SW480 (cell line): ENCODE measurements at regions not wholly inside any gene's neighbourhood (a gene's known extent, or its start where the extent isn't known, plus 50 kb on each side); places are given as distances from the start of the nearest gene placed in this dataset.

Source experiments
- DNase-seq: peaks from one replicate; pipeline ENCODE4 v3.0.0-alpha.2; 2016; ENCODE audit warnings: low spot score

DNA sequence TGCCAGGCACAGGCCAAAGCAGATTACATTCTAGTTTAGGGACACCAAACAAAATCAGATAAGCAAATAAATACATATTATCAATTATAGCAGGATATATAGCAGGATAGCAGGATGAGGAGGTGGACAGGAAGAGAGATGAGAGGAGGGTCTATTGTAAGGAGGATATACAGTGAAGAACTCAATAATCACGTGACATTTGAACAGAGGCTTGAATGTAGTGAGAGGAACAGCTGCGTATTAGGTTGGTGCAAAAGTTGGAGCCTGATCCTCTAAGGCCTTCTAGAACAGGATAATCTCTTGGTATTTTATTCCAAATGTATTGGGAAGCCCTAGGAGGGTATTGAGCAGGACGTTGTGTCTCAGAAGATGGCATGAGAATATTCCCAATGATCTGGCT is 136.7 kb downstream of the CYLD start:
- DNase-seq: no peak

GRCh38 chr16:50876263-50876662 is 134.4 kb downstream of the CYLD start:
- no peak for DNase-seq

- DNase-seq: no peak
These were observed 126.7 kb downstream of the CYLD start for GRCh38 chr16:50868577-50868976.

DNA sequence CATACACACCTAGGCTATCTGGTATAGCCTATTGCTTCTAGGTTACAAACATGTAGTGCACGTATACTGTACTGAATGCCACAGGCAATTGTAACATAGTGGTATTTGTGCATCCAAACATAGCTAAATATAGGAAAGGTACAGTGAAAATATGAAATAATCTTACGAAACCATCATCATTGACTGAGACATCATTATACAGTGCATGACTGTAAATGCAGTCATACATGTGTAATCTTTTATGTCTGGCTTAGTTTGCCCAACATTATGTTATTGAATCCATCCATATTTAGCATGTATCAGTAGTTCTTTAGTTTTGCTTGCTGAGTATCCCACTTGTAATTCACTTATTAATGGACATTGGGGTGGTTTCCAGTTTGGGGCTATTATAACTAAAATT is 124.9 kb downstream of the CYLD start:
- DNase-seq: no peak

GRCh38 chr16:50864386-50864785 is 122.5 kb downstream of the CYLD start:
- DNase-seq: no peak

DNA sequence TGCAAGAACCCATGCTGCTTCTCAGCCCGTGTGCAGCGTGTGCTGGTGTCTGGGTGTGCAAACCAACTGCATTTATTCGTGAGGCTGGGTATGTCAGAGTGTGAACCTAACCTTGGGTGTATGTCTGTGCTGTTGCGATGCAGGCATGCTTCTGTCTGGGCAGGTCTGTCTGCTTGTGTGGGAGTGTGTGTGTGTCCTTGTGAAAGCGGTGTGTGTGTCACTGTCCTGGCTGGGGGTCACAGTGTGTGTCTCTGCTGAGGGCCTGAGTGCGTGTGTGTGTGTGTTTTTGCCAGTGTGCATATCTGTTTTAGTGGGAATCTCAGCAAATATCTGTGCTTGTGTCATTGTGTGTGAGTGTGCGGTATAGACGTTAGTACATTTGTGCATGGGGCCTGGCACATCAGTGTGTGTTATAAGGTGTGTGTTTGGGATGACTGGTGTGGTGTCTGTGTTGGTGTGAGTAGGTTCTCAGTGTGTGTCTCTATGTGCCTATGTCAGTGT is 121.8 kb downstream of the CYLD start:
- DNase-seq: no peak

- DNase-seq: no peak
These were observed 121.1 kb downstream of the CYLD start for GRCh38 chr16:50862818-50863643.

- DNase-seq: peak; percentile 92
These were observed 120.1 kb downstream of the CYLD start for GRCh38 chr16:50861970-50862411.

GRCh38 chr16:50861451-50861850 is 119.6 kb downstream of the CYLD start:
- DNase-seq: no peak

DNA sequence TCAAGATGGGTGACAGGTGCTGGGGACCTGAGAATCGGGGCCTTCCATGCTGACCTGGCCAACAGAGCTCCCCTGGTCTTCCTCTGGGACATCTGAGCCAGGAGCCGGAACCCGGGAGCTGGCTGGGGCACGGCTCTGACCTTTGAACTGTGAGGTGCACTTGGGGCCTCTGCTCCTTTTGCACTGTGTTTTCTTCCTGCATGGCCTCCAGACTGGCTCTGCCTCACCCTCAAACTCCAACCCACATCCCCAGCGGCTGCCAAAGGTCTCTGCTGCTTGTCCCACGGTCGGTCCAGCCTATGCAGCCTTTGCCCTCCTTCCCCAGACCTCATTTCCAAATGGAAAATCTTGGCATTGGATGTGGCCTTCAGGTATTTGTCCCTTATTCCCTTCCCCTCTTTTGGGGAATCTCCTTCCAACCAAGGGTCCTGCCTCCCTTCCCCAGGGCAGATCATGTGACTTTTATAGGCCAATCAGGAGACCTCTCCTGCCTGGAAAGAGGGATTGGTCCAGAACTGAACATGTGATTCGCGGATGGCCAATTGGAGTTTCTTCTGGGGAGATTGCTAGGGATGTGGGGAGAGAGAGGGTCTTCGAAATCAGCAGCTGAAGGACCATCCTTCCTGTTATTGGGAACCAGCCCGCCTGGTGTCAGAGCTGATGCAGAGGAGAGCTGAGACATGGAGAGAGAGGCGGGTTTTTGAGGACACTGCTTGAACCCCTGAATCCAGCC is 117.9 kb downstream of the CYLD start:
- DNase-seq: peak; percentile 23

DNA sequence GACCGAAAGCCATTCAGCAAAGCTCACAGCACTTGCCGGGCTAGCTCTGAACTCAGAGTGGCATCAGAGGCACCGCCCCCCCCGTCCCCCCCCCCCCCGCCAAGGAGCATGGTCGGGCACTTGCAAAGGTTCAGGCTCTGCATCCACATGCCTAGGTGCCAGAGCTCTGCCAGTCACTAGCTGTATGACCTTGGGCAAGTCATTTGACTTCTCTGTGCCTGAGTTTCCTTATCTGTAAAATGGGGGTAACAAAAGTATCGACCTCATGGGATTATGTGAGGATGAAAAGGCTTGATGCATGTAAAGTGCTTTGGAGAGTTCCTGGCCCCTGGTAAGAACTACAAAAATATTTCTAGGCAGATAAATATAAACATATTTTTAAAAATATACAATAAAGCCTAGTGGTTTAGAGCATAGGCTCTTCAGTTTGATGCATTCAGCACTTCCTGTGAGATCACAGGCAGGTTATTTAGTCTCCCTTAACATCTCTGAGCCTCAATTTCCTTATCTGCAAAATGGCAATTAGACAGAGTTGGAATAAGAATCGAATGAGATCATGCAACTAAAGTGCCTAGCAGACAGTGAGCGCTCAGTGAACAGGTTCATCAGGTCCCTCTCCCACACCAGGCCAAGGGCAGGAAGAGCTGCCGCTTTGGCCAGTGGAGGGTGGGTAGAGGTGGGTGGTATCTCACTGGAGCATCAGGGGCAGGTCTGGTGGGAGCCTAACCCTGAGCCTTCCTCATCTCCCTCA is 117.2 kb downstream of the CYLD start:
- no peak for DNase-seq

GRCh38 chr16:50858376-50858775 is 116.5 kb downstream of the CYLD start:
- no peak for DNase-seq

DNA sequence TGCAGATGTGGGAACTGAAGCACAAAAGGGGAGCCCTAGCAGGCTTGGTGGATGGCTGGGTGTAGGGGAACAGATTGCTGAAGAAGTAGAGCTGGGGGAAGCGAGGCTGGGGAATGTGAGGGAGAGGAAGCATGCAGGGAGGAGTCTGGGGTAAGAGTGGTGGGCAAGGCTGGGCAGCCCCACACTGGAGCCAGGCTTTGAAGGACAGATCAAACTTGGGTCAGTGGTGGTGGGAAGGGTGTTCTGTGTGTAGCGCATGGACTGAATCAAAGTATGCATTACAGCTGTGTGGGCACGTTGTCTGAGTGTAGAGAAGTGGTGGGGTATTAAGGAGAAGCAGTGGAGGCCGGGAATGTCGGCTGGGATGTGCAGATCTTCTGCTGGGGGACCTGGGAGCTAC is 116.0 kb downstream of the CYLD start:
- DNase-seq: no peak

DNA sequence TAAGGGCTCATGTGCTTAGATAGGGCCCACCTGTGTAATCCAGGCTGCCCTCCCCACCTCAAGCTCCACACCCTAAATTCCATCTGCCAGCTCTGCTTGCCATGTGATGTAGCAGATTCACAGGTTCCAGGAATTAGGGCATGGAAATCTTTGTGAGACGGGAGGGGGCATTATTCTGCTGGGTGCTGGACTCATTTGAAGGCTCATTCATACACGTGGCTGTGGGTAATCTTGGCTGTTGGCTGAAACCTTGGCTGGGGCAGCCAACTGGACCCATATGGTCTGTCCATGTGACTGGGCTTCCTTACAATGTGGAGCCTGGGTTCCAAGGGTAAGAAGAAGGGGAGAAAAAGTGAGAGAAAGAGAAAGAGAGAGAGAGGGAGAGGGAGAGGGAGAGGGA is 115.1 kb downstream of the CYLD start:
- DNase-seq: no peak

DNA sequence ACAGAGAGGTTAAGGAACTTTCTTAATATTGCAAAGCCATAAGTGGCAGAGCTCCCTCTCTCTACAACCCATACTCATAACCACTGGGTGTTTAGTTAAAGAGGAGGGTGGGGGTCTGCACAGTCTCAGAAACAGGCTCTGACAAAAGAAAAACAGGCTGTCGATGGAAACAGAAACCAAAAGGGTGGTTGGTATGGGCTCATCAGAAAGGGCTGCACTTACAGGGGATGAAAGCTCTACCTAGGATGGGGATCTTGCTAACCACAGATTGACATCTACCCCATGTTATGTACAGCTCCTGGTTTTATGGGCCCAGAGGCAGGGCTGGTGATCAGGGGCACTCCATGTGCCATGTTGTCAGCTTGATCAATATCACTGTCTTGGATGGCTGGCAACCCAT is 111.4 kb downstream of the CYLD start:
- DNase-seq: no peak
